ENCODE measurements at regions not wholly inside any gene's neighbourhood (a gene's known extent, or its start where the extent isn't known, plus 50 kb on each side); places are given as distances from the start of the nearest gene placed in this dataset.

- ATAC-seq, result no peak
- TF ChIP-seq CTCF (IDR thresholded peaks at IDR 0.05), result no peak
- DNase-seq, result no peak
- WGBS, 2 donors, result 92 to 93% methylated on average over 3 of the region's 3 CpGs
- Histone ChIP-seq H3K4me3 (no peak overlapping the region), H3K9me3 (no peaks in the 10 kb centered on the region), H3K36me3 (no peaks in the 10 kb centered on the region), H3K27me3 (no peaks in the 10 kb centered on the region), H3K4me1 (no peaks in the 10 kb centered on the region), H3K27ac (no peak overlapping the region)
- intact Hi-C loops (cut with DNase I), result no loop called here
These were observed 218.0 kb downstream of the CALCRL start for GRCh38 chr2:187230088-187230487.

GRCh38 chr2:187228986-187229385, 219.1 kb downstream of the CALCRL start:
- intact Hi-C loops (cut with DNase I), result no loop called here
- Histone ChIP-seq H3K36me3 (no peaks in the 10 kb centered on the region), H3K4me1 (no peaks in the 10 kb centered on the region), H3K27ac (no peak overlapping the region), H3K27me3 (no peaks in the 10 kb centered on the region), H3K9me3 (no peaks in the 10 kb centered on the region), H3K4me3 (no peak overlapping the region)
- DNase-seq, result no peak
- no peak for TF ChIP-seq CTCF (IDR thresholded peaks at IDR 0.05)
- 37 to 39% methylated on average over 1 of the region's 1 CpG for WGBS, 2 donors
- ATAC-seq, result no peak

GRCh38 chr2:187224989-187225388, 223.1 kb downstream of the CALCRL start:
- ATAC-seq, result no peak
- 80 to 81% methylated on average over 3 of the region's 3 CpGs for WGBS, 2 donors
- DNase-seq, result no peak
- H3K4me3 ChIP-seq, result no peak overlapping the region
- no peak for TF ChIP-seq CTCF (IDR thresholded peaks at IDR 0.05)
- no peaks in the 10 kb centered on the region for H3K27me3 ChIP-seq
- no peak overlapping the region for H3K27ac ChIP-seq
- H3K36me3 ChIP-seq, result no peaks in the 10 kb centered on the region
- intact Hi-C loops (cut with DNase I), result no loop called here
- H3K4me1 ChIP-seq, result no peaks in the 10 kb centered on the region
- H3K9me3 ChIP-seq, result peaks cover 0 to 11% (median 0%) of the 10 kb centered on the region in 11 donors

GRCh38 chr2:187220071-187220470, 228.0 kb downstream of the CALCRL start:
- Histone ChIP-seq H3K36me3 (no peaks in the 10 kb centered on the region), H3K27ac (no peak overlapping the region), H3K9me3 (peaks cover 0 to 11% (median 0%) of the 10 kb centered on the region in 11 donors), H3K27me3 (no peaks in the 10 kb centered on the region), H3K4me3 (no peak overlapping the region), H3K4me1 (no peaks in the 10 kb centered on the region)
- intact Hi-C loops (cut with DNase I), result no loop called here
- 81 to 94% methylated on average over 1 of the region's 1 CpG for WGBS, 2 donors
- DNase-seq (no peak), ATAC-seq (no peak)
- TF ChIP-seq CTCF (IDR thresholded peaks at IDR 0.05), result no peak
